GM20431 (cell line): ENCODE measurements at regions not wholly inside any gene's neighbourhood (a gene's known extent, or its start where the extent isn't known, plus 50 kb on each side); places are given as distances from the start of the nearest gene placed in this dataset.
"Not testable (repeated sequence)": the region's sequence is repeated elsewhere in the genome, so short reads cannot be mapped to it uniquely, and the experiment has no call there.

Experiments used
- in situ Hi-C: fragments of 300-500 bp; cut with MseI, MboI; formaldehyde crosslinking; loops from one replicate; pipeline ENCODE4 v1.15.0; 2020; ENCODE audit warnings: low sequenced_read_pairs; ENCODE audit not compliant: unreplicated experiment

DNA sequence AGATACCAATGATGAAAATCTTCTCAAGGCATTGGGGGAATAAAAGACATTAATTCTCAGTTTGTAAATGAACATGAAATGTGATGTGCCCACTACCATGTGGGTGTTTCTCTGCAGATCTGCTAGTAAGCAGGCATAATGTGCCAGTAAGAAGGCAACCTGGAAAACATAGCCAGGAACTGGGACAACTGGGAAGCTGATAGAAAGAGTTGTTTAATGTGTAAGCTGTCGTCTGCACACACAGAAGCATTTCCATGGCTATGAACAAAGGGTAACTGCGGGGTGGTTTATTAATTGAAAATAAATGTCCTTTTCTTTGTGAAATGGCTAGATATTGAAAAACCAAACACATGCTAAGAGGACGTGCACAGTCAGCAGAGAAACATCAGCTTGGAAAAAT is 52.0 kb downstream of the ZC3H11B start:
- in situ Hi-C loops = no loop called here

DNA sequence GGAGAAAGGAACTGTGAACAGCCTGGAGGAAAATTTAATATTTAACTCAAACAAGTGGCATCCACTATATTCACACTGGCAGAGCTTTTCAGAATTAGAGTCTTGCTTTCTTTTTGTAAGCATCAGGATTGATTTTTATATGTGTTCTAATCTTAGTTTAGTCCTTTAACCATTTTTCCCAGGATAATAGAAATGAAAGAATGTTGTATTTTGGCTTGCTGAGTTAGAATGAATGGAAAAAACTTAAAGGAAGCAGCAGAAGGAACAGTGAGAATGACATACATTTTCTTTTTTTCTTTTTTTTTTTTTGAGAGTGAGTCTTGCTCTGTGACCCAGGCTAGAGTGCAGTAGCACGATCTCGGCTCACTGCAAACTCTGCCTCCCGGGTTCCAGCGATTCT is 53.0 kb downstream of the ZC3H11B start:
- in situ Hi-C loops = no loop called here

DNA sequence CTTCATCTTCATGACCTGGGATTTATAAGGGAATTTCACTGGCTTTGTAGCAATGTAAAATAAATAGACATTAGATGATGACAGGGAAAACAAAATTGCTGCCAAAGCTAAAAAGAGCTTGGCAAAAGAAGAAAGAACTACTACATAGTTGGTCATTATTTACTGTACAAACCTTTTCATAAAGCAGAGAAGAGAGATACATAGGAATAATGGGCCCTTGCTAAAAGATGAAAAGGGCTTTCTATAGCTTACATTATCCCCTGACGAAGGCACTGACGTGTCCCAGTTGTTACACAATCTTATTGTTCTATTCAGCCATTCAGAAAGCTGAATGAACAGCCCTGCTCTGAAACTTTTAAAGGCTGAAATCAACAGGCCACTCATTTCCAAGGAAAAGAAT is 57.1 kb downstream of the ZC3H11B start:
- in situ Hi-C loops = no loop called here

DNA sequence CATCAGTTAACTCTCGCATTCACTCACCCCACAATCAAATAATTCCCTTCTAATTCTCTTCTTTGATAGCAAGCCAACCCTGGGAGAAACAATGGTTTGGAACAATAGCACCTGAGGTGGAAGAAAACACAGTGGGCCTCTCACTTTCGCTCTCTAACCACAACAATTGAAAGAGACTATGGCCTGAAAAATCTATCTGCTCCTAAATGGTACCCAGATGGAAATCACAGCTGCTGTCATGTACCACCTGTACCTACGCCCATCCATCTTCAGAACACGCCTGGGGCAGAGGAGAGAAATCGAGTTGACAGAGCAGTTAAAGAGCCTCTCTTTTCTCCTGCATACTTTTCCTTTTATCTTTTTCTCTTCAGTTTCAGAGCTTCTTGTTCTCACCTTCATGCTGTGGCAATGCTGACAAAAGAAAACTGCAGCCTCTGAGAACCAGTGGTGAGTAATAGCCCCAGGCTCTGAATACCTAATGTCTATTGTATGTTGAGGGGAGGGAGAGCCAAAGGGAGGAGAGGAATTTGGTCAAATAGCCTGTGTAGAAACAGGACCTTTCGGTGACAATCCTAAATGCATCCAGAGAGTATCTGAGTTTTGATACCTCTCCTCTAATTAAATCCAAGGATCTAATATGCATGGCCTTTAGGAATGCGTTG is 57.7 kb downstream of the ZC3H11B start:
- in situ Hi-C loops = no loop called here

DNA sequence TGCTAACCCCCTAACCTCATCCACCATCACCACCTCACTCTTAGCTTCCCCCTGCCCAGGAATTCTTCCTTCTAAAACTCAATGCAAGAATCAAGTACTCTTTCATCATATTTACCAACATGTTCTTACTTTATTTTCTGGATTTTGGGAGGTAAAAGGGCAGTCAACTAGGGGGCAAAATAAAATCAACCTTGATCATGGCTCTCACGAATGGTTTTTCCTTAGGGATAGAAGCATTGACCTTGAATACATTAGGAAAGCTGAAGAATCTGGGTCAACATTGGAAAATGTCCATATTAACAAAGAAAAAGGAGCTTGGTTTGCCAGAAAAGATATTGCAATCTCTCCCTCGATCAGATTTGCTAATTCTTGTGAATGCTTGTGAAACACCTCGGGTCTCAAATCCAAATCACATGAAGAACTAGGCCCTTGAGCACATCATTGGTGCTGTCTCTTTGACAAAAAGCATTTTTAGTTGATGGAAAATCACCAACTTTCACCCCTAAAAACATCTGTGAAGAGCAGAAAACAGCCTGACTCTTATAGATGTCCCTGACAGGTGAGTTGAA is 58.9 kb downstream of the ZC3H11B start:
- in situ Hi-C loops = no loop called here

DNA sequence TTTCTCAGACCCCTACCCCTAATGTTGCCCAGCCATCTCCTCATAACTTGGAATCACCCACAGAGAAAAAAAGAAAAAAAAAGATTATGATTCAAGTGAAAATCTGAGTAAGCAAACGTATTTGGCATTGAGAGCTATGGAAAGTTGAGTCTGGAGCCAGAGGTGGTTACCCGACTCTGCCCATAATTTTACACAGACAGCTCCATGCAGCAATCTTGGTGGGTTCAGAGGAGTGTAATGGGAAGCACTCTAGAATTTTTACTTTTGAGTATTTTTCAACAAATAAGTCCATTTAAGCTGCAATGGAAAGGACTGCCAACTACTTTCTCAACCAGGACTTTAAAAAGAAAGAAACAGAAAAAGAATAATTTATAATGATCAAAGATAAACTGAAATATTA is 62.7 kb downstream of the ZC3H11B start:
- in situ Hi-C loops = no loop called here

DNA sequence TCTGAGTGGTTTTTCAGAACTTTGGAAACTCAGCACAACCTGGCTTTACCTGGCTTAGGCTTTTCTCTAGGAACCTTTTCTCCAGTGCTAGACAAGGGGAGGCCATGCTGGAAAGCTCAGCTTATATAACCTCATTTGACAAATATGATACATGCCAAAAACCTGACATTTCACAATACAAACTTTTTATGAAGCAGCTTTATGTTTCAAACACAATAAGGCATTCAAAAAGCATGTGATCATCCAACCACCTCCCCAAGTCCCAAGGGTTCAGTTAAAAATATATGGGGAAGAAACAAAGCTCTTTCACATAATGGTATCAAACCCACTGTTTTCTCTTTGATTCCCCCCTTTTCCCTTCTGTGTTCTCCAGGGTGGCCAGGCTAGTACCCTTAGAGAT is 63.7 kb downstream of the ZC3H11B start:
- in situ Hi-C loops = no loop called here

DNA sequence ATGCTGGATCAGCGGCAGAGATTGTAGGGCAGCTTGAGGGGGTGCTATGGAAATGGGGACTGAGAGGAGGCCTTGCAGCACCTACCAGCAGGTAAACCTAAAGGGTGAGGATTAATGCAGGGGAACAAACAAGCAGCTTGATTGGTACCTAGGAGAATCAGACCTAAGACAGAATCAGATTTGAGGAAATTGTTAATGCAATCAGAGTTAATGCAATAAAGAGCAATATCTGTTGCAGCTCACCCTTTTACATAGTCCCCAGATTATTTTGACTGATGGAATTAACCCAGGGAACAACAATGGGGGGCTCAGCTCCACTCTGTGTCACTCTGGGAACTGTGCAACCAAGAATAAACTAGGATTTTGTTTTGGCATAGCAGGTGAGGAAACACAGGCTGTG is 64.5 kb downstream of the ZC3H11B start:
- in situ Hi-C loops = no loop called here

DNA sequence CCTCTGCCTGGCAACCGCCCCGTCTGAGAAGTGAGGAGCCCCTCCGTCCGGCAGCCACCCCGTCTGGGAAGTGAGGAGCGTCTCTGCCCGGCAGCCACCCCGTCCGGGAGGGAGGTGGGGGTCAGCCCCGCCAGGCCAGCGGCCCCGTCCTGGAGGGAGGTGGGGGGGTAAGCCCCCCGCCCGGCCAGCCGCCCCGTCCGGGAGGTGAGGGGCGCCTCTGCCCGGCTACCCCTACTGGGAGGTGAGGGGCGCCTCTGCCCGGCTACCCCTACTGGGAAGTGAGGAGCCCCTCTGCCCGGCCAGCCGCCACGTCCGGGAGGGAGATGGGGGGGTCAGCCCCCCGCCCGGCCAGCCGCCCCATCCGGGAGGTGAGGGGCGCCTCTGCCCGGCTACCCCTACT is 67.1 kb downstream of the ZC3H11B start:
- in situ Hi-C loops = not testable (repeated sequence)

DNA sequence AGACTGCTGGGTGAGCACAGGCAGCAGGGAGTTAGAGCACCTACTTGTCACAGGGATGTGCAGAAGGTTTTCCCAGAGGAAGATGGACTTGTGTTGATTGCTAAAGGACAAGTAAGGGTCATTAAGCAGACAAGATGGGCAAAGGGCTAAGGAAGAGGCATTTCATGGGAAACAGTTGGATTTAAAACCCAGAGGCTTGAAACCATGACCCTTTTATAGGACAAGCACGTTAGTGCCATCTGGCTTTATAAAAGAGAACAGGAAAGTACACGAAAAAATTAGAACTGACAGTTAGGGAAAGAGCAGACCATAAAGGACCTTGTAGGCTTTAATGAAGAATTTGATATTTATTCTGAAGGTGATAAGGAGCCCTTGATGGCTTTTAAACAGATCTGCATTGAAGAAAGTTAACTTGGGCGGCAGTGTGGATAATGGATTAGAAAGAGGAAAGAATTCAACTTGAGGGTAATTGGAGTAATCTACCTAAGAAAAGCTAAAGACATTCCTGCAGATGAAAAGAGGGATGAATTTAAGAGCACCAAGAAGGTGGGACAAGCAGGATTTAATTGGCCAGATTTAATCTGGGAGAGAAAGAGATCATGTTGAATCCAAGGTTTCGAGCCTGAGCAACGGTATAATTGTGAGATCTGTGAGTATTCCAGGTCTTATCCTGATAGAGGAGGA is 68.6 kb downstream of the ZC3H11B start:
- in situ Hi-C loops = no loop called here

DNA sequence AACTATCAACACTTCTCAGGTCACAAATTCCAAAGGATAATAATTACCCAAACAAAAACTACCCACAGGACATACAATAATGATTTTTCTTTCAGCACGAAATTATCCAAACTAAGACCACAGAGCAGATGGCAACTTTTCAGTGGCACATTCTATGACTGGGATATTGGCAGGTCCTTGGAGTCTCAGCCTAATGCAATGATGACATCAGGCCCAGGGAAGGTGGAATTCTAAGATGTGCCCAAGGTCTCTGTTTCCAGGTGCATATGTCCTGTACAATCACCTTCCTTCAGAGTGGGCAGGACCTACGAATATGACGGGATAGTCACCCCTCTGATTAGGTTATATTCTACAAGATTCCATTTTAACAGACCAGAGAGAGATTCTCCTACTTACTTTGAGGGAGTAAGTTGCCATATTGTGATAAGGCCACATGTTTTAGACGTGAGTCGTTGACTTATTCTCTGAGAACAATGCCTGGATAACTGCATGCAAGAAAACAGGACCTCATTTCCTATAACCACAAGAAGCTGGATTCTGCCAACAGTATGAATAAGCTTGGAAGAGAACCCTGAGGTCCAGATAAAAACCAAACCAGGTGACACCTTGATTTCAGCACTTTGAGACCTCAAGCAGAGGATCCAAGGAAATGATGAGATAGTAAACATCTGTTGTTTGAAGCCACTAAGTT is 69.9 kb downstream of the ZC3H11B start:
- in situ Hi-C loops = no loop called here

DNA sequence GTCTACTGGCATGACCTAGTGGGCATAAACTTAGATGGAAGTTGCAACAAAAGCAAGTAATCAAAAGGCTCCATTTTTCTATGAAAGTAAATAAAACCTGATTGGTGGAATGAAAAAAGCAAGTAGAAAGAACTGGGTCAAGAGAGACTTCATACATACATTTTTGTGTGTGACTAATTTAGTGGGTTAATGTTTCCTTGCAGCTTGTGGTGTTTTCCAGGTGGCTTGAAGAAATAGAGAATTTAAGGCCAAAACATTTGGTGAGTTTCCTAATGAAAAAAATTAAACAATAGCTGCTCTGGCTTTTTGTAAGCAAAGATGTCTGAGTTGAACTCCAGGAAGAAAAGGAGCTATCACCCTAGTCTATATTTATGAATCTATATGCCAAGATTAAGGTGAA is 71.0 kb downstream of the ZC3H11B start:
- in situ Hi-C loops = no loop called here

DNA sequence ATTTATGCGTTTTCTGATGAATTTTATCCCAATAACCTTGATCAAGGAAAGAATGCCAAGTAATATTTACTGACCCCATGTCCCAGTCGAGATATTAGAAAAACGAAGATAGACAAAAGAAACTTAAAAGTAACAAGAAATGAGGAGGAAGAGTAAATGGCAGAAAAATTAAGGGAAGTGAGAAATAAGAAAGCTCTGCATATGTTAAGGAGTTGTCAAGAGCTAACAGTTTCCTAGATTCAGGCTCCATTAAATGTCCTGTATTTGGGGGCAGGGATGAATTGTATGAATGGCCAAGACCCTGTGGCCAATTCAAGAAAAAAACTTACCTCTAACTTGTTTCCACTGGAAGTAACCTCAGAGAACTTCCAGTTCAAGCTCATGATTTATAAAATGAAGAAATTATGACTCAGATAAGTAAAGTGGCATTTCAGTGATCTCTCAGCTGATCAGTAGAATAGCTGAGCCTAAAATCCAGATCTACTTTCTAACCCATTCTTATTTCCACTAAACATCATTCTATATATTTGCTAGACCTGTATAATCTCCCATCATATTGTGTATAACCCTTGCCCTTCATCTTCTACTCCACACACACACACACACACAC is 73.2 kb downstream of the ZC3H11B start:
- in situ Hi-C loops = no loop called here

DNA sequence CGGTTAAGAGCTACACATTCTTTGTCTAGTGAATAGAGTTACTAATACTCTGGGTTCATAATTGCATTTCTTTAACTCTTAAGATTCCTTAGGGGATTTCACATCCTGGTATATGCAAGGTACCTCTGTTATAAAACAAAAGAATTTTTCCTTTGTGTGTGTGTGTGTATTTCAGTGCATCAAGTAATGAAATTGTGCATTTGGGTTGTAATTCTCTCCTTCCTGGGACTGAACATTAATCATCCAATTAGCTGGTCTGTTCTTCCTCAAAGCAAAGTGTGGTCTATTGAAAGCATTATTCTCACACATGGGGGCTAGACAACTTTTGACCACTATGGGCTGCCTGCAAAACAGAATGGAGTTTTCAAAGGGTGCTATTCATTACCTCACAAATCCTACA is 74.0 kb downstream of the ZC3H11B start:
- in situ Hi-C loops = no loop called here

DNA sequence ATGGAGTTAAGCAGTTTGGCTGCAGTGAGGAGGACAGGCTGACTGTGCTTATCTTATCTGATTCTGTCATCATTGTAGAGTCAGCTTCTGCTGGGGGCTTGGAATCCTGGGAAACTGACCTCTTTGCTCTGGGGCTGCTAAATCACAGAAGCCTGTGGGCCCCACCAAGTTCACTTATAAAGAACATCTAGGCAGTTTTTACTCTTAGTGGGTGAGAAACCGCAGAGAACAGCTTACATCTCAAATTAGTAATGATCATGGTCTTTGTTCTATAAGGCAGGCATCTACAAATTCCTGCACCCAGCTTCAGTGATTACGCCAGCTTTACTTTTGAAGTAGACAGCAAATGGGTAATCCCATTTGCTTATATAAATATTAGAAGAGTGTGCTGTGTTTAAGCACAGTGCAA is 75.7 kb downstream of the ZC3H11B start:
- in situ Hi-C loops = no loop called here

DNA sequence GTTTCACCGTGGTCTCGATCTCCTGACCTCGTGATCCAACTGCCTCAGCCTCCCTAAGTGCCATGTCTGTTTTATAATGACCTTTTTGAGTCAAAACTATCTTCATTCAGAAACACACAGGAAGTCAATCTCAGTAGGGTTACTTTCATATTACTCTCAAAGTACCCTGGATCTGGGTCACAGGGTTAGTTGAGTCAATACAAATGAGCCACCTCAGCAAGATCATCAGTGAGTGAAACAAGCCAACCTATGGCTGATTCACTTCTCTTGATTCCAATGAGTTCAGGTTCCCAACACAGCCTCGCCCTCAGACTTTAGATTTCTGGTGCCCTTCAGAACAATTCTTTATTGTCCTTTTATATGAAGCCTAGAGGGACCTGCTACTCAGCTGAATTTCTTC is 76.9 kb downstream of the ZC3H11B start:
- in situ Hi-C loops = no loop called here

DNA sequence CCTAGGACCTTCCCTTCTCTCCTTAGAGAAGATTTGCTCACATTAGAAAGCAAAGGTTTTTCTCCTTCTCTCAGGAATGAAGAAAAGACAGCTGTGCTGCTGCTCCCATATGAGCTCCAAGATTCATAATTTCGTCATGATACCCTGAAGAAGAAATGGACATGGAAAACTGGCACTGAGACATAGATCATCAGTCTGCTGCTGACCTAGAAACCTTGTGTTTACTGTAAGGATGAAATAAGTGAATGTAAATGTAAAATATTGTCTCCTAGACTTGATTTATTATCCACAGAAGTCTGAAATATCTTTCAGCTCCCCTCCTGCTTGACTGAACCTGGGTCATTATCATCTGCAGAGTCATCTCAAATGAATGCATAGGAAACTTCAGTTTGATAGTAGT is 77.9 kb downstream of the ZC3H11B start:
- in situ Hi-C loops = no loop called here

DNA sequence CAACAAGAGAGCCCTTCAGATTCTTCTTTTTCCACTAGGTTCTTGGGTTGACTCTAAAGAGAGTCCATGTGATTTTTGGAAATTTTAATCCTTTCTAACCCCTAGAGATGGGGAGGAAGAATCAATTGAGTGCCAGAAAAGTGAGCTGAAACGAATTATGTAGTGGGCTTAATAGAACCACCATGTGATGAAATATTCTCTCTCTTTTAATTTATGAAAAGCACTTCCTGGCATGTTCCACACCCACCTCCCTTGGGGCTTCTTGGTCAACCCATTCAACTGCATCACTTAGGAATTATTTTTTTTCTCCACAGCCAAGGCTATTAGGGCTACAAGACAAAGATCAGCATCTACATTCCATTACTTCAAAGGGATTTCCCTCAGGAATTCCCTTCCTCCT is 79.6 kb downstream of the ZC3H11B start:
- in situ Hi-C loops = no loop called here

DNA sequence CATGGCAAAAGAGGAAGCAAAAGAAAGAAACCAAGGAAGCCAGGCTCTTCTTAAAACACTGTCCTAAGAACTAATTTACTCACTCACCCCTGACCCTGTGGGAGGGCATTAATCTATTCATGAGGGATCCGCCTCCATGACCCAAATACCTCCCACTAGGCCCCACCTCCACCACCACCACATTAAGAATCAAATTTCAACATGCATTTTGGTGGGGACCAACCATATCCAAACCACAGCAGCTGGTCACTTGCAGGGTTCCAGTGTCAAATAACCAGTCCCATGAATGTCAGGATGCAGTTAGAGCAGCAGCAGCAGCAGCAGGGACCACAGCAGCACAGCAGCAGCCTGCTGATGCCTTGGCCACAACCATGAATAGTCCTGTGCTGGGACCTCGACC is 83.8 kb downstream of the ZC3H11B start:
- in situ Hi-C loops = no loop called here

DNA sequence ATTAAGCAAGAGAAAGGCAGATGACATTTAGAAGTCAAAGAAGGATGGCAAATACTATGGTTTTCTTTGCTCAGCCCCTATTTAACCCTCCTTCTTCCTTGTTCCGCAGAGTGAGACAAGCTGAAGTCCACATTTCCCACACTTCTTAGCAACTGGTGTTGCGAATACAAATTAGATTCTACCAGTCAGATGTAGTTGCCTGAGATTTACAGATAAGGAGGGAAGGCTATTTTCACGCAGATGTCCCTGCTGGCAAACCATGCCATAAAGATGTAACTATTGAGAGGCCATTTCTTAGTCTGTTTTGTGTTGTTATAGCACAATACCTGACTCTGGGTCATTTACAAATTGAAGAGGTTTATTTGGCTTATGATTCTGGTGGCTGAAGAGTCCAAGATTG is 84.3 kb downstream of the ZC3H11B start:
- in situ Hi-C loops = no loop called here

DNA sequence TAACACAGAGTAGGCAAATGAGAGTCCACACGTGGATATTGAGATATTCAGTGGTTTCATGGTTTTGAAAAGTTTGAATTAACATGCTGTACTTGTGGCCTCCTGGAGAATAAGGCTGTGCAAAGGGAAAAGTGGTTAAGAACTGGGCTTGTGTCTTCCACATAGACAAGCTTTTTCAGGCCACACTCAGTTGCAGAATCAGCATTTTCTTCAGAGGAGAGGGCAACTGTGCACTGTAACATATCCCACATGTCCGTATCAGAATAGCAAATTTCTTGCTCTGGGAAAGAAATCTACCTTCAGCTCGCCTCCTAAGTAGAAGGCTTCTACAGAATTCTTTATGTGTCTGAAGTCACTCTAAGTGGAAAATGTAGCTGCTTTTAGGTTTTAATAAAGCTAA is 84.9 kb downstream of the ZC3H11B start:
- in situ Hi-C loops = no loop called here
